T-helper 2 cell treated with Interferon-gamma antibody and Interleukin-4, amounts not matched to agents 5 μg/mL and 100 μg/mL, for 36 hours (primary cell): ENCODE measurements at regions not wholly inside any gene's neighbourhood (a gene's known extent, or its start where the extent isn't known, plus 50 kb on each side); places are given as distances from the start of the nearest gene placed in this dataset.

ENCODE experiments used
- DNase-seq: peaks from one replicate; pipeline ENCODE4 v3.0.0; 2021; ENCODE audit warnings: low spot score
- H3K27ac Mint-ChIP-seq: one replicate; pipeline ENCODE4 v1.8.0; 2021; ENCODE audit warnings: mild to moderate bottlenecking, mixed read lengths
- H3K27me3 Mint-ChIP-seq: one replicate; pipeline ENCODE4 v1.8.0; 2021; ENCODE audit warnings: low read depth, mixed read lengths
- H3K36me3 Mint-ChIP-seq: one replicate; pipeline ENCODE4 v1.8.0; 2021; ENCODE audit warnings: low read depth, mixed read lengths
- H3K4me1 Mint-ChIP-seq: one replicate; pipeline ENCODE4 v1.8.0; 2021; ENCODE audit warnings: low read depth, mixed read lengths
- H3K4me3 Mint-ChIP-seq: one replicate; pipeline ENCODE4 v1.8.0; 2022; ENCODE audit warnings: mild to moderate bottlenecking, moderate library complexity, mixed read lengths
- H3K9me3 Mint-ChIP-seq: one replicate; pipeline ENCODE4 v1.8.0; 2021; ENCODE audit warnings: mixed read lengths

GRCh38 chr19:30133803-30134202 lies 191.8 kb downstream of the URI1 start:
- Mint-ChIP-seq H3K36me3 (no peaks in the 10 kb centered on the region), H3K9me3 (no peaks in the 10 kb centered on the region), H3K27ac (no peak overlapping the region), H3K4me1 (no peaks in the 10 kb centered on the region), H3K27me3 (no peaks in the 10 kb centered on the region), H3K4me3 (no peak overlapping the region)
- no peak for DNase-seq

GRCh38 chr19:30135093-30135757 lies 193.2 kb downstream of the URI1 start:
- H3K9me3 Mint-ChIP-seq = no peaks in the 10 kb centered on the region
- H3K36me3 Mint-ChIP-seq = no peaks in the 10 kb centered on the region
- H3K27ac Mint-ChIP-seq = no peak overlapping the region

GRCh38 chr19:30135797-30136196 lies 193.8 kb downstream of the URI1 start:
- H3K36me3 Mint-ChIP-seq = no peaks in the 10 kb centered on the region
- H3K4me1 Mint-ChIP-seq = no peaks in the 10 kb centered on the region
- no peaks in the 10 kb centered on the region for H3K27me3 Mint-ChIP-seq
- H3K27ac Mint-ChIP-seq = no peak overlapping the region
- DNase-seq = no peak
- H3K9me3 Mint-ChIP-seq = no peaks in the 10 kb centered on the region
- H3K4me3 Mint-ChIP-seq = no peak overlapping the region

More at GRCh38 chr19:30135093-30135757, 193.2 kb downstream of the URI1 start:
- no peaks in the 10 kb centered on the region for H3K27me3 Mint-ChIP-seq
- no peaks in the 10 kb centered on the region for H3K4me1 Mint-ChIP-seq
- H3K4me3 Mint-ChIP-seq = no peak overlapping the region
- DNase-seq = no peak

DNA sequence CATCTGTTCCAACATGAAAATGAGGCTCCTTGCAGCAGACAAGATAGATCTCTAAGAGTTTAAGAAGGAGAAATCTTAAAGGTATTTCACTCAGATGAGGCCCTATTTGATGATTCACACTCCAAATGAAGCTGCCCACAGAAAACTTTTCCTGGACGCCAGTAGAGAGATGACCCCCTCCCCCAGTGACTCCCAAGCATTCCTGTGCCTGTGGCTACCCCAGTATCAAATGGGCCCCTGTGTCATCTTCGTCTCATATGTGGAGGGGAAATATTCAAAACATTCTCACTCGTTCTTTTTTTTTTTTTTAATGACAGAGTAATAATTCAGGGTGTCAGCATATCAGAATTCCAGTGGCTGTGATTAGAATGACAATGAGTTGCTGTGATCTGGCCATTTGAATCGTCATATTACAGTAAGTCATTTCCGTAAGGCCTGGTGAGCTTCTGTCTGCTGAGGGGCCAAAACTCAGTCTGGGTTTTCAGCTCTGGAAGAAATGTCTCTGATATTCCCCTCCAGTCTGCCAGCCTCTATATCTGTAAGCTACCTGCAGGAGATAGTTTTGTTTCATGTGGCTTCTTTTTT lies 194.7 kb downstream of the URI1 start:
- Mint-ChIP-seq H3K27me3 (no peaks in the 10 kb centered on the region), H3K36me3 (no peaks in the 10 kb centered on the region), H3K4me1 (no peaks in the 10 kb centered on the region), H3K27ac (no peak overlapping the region), H3K4me3 (no peak overlapping the region), H3K9me3 (no peaks in the 10 kb centered on the region)
- no peak for DNase-seq

GRCh38 chr19:30137747-30138146 lies 195.7 kb downstream of the URI1 start:
- Mint-ChIP-seq H3K4me3 (no peak overlapping the region), H3K9me3 (no peaks in the 10 kb centered on the region), H3K27me3 (no peaks in the 10 kb centered on the region), H3K4me1 (no peaks in the 10 kb centered on the region), H3K27ac (no peak overlapping the region), H3K36me3 (no peaks in the 10 kb centered on the region)
- DNase-seq = no peak

DNA sequence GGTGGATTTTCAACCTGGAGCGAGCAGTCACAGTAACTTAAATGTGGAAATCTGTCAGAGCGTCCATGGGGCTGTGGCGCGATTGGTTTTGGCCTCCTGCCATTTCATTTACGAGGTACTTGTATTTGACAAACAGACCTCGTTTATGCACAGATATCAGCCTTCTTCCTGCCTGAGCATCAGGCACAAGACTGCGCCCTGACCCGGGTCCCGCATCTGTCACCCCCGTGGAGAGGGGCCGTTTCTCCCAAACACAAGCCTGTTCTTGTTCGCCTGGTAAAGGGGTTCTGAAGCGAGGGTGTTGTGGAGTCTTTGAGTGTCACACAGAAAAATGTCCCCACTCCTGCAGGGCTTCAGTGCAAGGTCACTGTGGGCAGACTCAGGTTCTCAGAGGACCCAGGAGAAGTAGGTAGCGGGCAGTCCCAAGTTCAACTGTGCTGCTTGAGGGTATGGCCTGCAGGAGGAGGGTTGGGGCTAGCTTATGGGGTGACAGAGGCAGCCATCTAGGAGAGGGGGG lies 202.3 kb downstream of the URI1 start:
- Mint-ChIP-seq H3K27ac (no peak overlapping the region), H3K4me3 (no peak overlapping the region), H3K27me3 (no peaks in the 10 kb centered on the region), H3K36me3 (no peaks in the 10 kb centered on the region), H3K9me3 (no peaks in the 10 kb centered on the region), H3K4me1 (no peaks in the 10 kb centered on the region)
- DNase-seq = no peak

GRCh38 chr19:30144802-30145201 lies 202.8 kb downstream of the URI1 start:
- Mint-ChIP-seq H3K27me3 (no peaks in the 10 kb centered on the region), H3K36me3 (no peaks in the 10 kb centered on the region), H3K4me1 (no peaks in the 10 kb centered on the region), H3K27ac (no peak overlapping the region), H3K4me3 (no peak overlapping the region), H3K9me3 (no peaks in the 10 kb centered on the region)
- DNase-seq = no peak

- DNase-seq = no peak
- Mint-ChIP-seq H3K4me1 (no peaks in the 10 kb centered on the region), H3K9me3 (no peaks in the 10 kb centered on the region), H3K36me3 (no peaks in the 10 kb centered on the region), H3K27me3 (no peaks in the 10 kb centered on the region), H3K27ac (no peak overlapping the region), H3K4me3 (no peak overlapping the region)
These were observed 203.4 kb downstream of the URI1 start for GRCh38 chr19:30145467-30145866.

DNA sequence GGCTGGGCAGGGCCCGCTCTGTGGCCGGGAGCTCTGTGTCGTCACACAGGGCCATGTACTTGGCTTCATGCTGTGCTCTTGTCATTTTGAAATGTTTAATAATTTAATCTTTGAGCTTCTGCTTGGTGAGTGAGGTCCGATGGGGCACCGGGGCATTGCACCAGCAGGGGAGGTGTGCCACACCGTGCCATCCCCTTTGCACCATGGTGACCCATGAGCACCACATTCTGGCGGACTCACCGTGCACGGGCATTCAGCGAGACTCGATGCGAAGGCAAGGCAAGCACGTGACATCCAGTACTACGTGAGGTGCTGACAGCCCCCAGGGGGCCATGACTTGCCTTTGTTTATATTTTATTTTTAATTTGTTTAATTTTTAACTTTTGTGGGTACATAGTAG lies 204.3 kb downstream of the URI1 start:
- Mint-ChIP-seq H3K27me3 (no peaks in the 10 kb centered on the region), H3K36me3 (no peaks in the 10 kb centered on the region), H3K27ac (no peak overlapping the region), H3K4me3 (no peak overlapping the region), H3K9me3 (no peaks in the 10 kb centered on the region), H3K4me1 (no peaks in the 10 kb centered on the region)
- no peak for DNase-seq

DNA sequence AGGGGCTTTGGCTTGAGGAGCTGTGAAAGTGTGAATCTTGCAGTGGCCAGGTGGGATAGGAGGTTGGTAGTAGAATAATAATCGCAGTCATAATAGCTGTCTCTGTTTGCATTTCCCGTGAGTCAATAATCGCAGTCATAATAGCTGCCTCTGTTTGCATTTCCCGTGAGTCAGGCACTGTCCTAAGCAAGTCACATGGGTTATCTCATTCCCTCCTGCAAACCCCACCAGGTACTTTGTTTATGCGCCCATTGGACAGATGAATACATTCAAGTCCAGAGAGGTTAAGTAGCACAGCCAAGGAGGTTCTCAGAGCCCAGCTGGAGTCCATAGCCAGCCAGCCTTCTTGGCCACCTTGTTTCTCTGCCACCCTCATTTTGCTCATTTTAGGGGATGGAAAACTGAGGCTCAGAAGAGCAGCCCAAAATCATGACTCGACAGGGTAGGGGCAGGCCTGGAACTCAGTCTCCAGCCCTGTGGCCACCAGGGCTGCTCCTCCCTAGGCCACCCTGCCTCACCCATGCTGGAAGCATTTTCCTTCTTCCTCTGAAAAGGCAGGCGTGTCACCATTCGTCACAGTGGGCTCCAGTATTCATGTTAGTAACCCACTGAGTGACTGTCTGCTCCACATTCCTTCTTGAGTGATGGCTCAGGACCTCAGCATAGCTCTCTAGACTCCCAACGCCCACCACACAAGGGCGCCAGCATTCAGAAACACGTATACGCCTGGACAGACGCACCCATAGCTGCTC lies 206.2 kb downstream of the URI1 start:
- H3K4me1 Mint-ChIP-seq = peaks cover under 1% of the 10 kb centered on the region
- no peaks in the 10 kb centered on the region for H3K36me3 Mint-ChIP-seq
- H3K27me3 Mint-ChIP-seq = no peaks in the 10 kb centered on the region
- no peak for DNase-seq
- H3K4me3 Mint-ChIP-seq = no peak overlapping the region
- H3K27ac Mint-ChIP-seq = no peak overlapping the region
- H3K9me3 Mint-ChIP-seq = no peaks in the 10 kb centered on the region

GRCh38 chr19:30148803-30149202 lies 206.8 kb downstream of the URI1 start:
- H3K4me1 Mint-ChIP-seq = peaks cover 2% of the 10 kb centered on the region
- H3K9me3 Mint-ChIP-seq = no peaks in the 10 kb centered on the region
- DNase-seq = no peak
- H3K36me3 Mint-ChIP-seq = no peaks in the 10 kb centered on the region
- H3K4me3 Mint-ChIP-seq = no peak overlapping the region
- H3K27me3 Mint-ChIP-seq = peaks cover under 1% of the 10 kb centered on the region
- no peak overlapping the region for H3K27ac Mint-ChIP-seq

DNA sequence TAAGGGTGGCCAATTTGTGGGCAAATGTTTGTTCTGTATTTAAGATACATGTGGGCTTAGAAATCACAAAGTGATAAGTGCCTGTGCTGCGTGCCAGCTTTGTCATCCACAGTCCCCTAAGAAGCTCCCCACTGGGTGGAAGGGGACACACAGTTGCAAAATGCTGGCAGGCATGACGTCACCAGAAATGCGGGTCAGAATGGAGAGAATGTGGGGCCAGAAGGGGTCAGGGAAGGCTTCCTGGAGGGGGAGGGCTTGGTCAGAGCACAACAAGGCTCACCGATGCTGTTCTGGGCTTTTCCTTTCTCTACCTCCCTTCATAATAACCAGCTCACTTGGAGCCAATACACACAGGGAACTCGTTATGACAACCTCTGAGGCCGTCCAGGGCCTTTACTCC lies 207.3 kb downstream of the URI1 start:
- no peaks in the 10 kb centered on the region for H3K9me3 Mint-ChIP-seq
- H3K27me3 Mint-ChIP-seq = peaks cover 5% of the 10 kb centered on the region
- DNase-seq = no peak
- H3K4me3 Mint-ChIP-seq = no peak overlapping the region
- H3K4me1 Mint-ChIP-seq = peaks cover 2% of the 10 kb centered on the region
- H3K27ac Mint-ChIP-seq = no peak overlapping the region
- H3K36me3 Mint-ChIP-seq = no peaks in the 10 kb centered on the region

DNA sequence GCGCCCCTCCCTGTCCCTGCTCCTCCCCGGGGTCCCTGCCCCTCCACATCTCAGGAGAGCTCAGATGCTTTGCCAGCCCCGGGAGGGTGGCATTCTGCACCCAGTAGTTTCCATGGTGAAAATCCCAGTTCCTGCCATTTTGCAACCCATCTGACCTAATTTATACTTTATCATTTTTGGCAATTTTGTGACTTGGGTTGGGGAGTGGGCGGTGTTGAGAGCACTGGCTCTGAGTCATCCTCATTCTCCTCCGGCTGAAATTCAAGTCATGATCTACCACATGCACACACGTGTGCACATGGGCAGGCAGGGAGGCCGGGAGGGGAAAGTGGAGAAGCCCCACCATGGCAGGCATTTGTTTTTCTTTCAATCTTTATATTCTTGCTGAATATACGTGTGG lies 208.6 kb downstream of the URI1 start:
- H3K27me3 Mint-ChIP-seq = peaks cover 6% of the 10 kb centered on the region
- no peak for DNase-seq
- no peak overlapping the region for H3K27ac Mint-ChIP-seq
- H3K9me3 Mint-ChIP-seq = no peaks in the 10 kb centered on the region
- no peak overlapping the region for H3K4me3 Mint-ChIP-seq
- H3K36me3 Mint-ChIP-seq = no peaks in the 10 kb centered on the region
- H3K4me1 Mint-ChIP-seq = peaks cover 2% of the 10 kb centered on the region

- H3K4me3 Mint-ChIP-seq = no peak overlapping the region
- H3K27me3 Mint-ChIP-seq = peaks cover 6% of the 10 kb centered on the region
- peaks cover 2% of the 10 kb centered on the region for H3K4me1 Mint-ChIP-seq
- no peak for DNase-seq
- no peak overlapping the region for H3K27ac Mint-ChIP-seq
- no peaks in the 10 kb centered on the region for H3K36me3 Mint-ChIP-seq
- H3K9me3 Mint-ChIP-seq = no peaks in the 10 kb centered on the region
These were observed 209.0 kb downstream of the URI1 start for GRCh38 chr19:30151081-30151480.
